HFF-Myc (cell line): ENCODE measurements at regions not wholly inside any gene's neighbourhood (a gene's known extent, or its start where the extent isn't known, plus 50 kb on each side); places are given as distances from the start of the nearest gene placed in this dataset.

Experiments used
- DNase-seq: peaks from one replicate; pipeline ENCODE4 v3.0.0-alpha.2; 2011; ENCODE audit warnings: low read depth; ENCODE audit errors: extremely low read depth
- H3K4me3 ChIP-seq: replicated peaks from 2 replicates; pipeline ENCODE4 v1.5.1; 2011; ENCODE audit warnings: low read depth, mild to moderate bottlenecking, control low read depth, low read length
- CTCF ChIP-seq: IDR thresholded peaks from 2 replicates; pipeline ENCODE4 v1.5.1; 2012; ENCODE audit warnings: mild to moderate bottlenecking, low read depth, low read length, control low read depth; ENCODE audit errors: missing control alignments

GRCh38 chr17:77462553-77463497 lies 322.1 kb downstream of the SEC14L1 start:
- no peak for TF ChIP-seq CTCF
- no peak overlapping the region for H3K4me3 ChIP-seq
- DNase-seq: no peak

GRCh38 chr17:77464988-77465357 lies 324.2 kb downstream of the SEC14L1 start:
- DNase-seq: no peak
- no peak for TF ChIP-seq CTCF
- H3K4me3 ChIP-seq: no peak overlapping the region

- TF ChIP-seq CTCF: no peak
- no peak overlapping the region for H3K4me3 ChIP-seq
- DNase-seq: no peak
Measured at GRCh38 chr17:77465358-77466041, 324.7 kb downstream of the SEC14L1 start.

- TF ChIP-seq CTCF: no peak
- DNase-seq: no peak
- H3K4me3 ChIP-seq: no peak overlapping the region
Measured at GRCh38 chr17:77466140-77466539, 325.4 kb downstream of the SEC14L1 start.

- DNase-seq: no peak
- no peak overlapping the region for H3K4me3 ChIP-seq
- no peak for TF ChIP-seq CTCF
Measured at GRCh38 chr17:77466596-77467223, 325.9 kb downstream of the SEC14L1 start.

- no peak overlapping the region for H3K4me3 ChIP-seq
- no peak for DNase-seq
- TF ChIP-seq CTCF: no peak
Measured at GRCh38 chr17:77467521-77467920, 326.8 kb downstream of the SEC14L1 start.
